ENCODE measurements at regions not wholly inside any gene's neighbourhood (a gene's known extent, or its start where the extent isn't known, plus 50 kb on each side); places are given as distances from the start of the nearest gene placed in this dataset.

- ChIA-PET POLR2A (ENCODE audit: unreplicated experiment) (no interaction called here), CTCF (no interaction called here)
- H3K9me2 ChIP-seq (ENCODE audit: insufficient read depth), result no peaks in the 10 kb centered on the region
- no peaks in the 10 kb centered on the region for H4K20me1 ChIP-seq (ENCODE audit: insufficient read depth)
- BruUV-seq (replicated peaks), result no TSS peak
- H3K4me2 ChIP-seq, result no peak overlapping the region
- H3K27ac ChIP-seq, result no peak overlapping the region
- intact Hi-C loops (cut with micrococcal nuclease; ENCODE audit: unreplicated experiment), result no loop called here
- H3F3A ChIP-seq (ENCODE audit: insufficient read depth, low read depth), result no peaks in the 10 kb centered on the region
- H3K79me2 ChIP-seq (ENCODE audit: low read depth), result no peaks in the 10 kb centered on the region
- TF ChIP-seq EZH2 (IDR thresholded peaks at IDR 0.05; ENCODE audit: low read depth) (no peak), CTCF (conservative IDR thresholded peaks at IDR 0.05) (no peak)
- H3K4me1 ChIP-seq (replicated peaks; ENCODE audit: insufficient read depth), result no peaks in the 10 kb centered on the region
- no peaks in the 10 kb centered on the region for H3K27me3 ChIP-seq (ENCODE audit: insufficient read depth, low read depth)
- no peaks in the 10 kb centered on the region for H3K9me3 ChIP-seq (ENCODE audit: insufficient read depth, low read depth)
- H2AFZ ChIP-seq, result no peak overlapping the region
- H3K36me3 ChIP-seq (ENCODE audit: low read depth), result no peaks in the 10 kb centered on the region
- H3K4me3 ChIP-seq, result no peak overlapping the region
- DNase-seq, result no peak
Measured at GRCh38 chr9:80883426-80883825, 805.9 kb downstream of the TLE1 start.

- BruUV-seq (replicated peaks), result no TSS peak
- POLR2A ChIA-PET (ENCODE audit: unreplicated experiment), result no interaction called here
- intact Hi-C loops (cut with micrococcal nuclease; ENCODE audit: unreplicated experiment), result no loop called here
Measured at GRCh38 chr9:80881940-80882339, 807.4 kb downstream of the TLE1 start.

GRCh38 chr9:80881320-80881719 is 808.0 kb downstream of the TLE1 start:
- no TSS peak for BruUV-seq (replicated peaks)
- Histone ChIP-seq H3K27ac (no peak overlapping the region), H3K9me2 (ENCODE audit: insufficient read depth) (no peaks in the 10 kb centered on the region), H3K27me3 (ENCODE audit: insufficient read depth, low read depth) (no peaks in the 10 kb centered on the region), H3K4me2 (no peak overlapping the region), H2AFZ (0 out of 2 replicates have a peak overlapping the region, but pooled peaks have one; percentile 60), H3K79me2 (ENCODE audit: low read depth) (no peaks in the 10 kb centered on the region), H3K4me3 (no peak overlapping the region), H3K9me3 (ENCODE audit: insufficient read depth, low read depth) (no peaks in the 10 kb centered on the region), H3F3A (ENCODE audit: insufficient read depth, low read depth) (no peaks in the 10 kb centered on the region), H3K36me3 (ENCODE audit: low read depth) (no peaks in the 10 kb centered on the region), H3K4me1 (replicated peaks; ENCODE audit: insufficient read depth) (no peaks in the 10 kb centered on the region), H4K20me1 (ENCODE audit: insufficient read depth) (no peaks in the 10 kb centered on the region)
- ChIA-PET CTCF (no interaction called here), POLR2A (ENCODE audit: unreplicated experiment) (no interaction called here)
- no peak for DNase-seq
- TF ChIP-seq EZH2 (IDR thresholded peaks at IDR 0.05; ENCODE audit: low read depth), result no peak
- no peak for TF ChIP-seq CTCF (conservative IDR thresholded peaks at IDR 0.05)
- intact Hi-C loops (cut with micrococcal nuclease; ENCODE audit: unreplicated experiment), result no loop called here

More at GRCh38 chr9:80881940-80882339, 807.4 kb downstream of the TLE1 start:
- CTCF ChIA-PET, result no interaction called here
- Histone ChIP-seq H3F3A (ENCODE audit: insufficient read depth, low read depth) (no peaks in the 10 kb centered on the region), H3K9me3 (ENCODE audit: insufficient read depth, low read depth) (no peaks in the 10 kb centered on the region), H3K9me2 (ENCODE audit: insufficient read depth) (no peaks in the 10 kb centered on the region), H3K4me3 (no peak overlapping the region), H3K4me2 (no peak overlapping the region), H3K27ac (no peak overlapping the region), H4K20me1 (ENCODE audit: insufficient read depth) (no peaks in the 10 kb centered on the region), H2AFZ (no peak overlapping the region), H3K27me3 (ENCODE audit: insufficient read depth, low read depth) (no peaks in the 10 kb centered on the region), H3K79me2 (ENCODE audit: low read depth) (no peaks in the 10 kb centered on the region), H3K4me1 (replicated peaks; ENCODE audit: insufficient read depth) (no peaks in the 10 kb centered on the region), H3K36me3 (ENCODE audit: low read depth) (no peaks in the 10 kb centered on the region)
- no peak for TF ChIP-seq EZH2 (IDR thresholded peaks at IDR 0.05; ENCODE audit: low read depth)
- TF ChIP-seq CTCF (conservative IDR thresholded peaks at IDR 0.05), result no peak
- no peak for DNase-seq
